Peyer's patch (tissue), 4 donors: ENCODE measurements at regions not wholly inside any gene's neighbourhood (a gene's known extent, or its start where the extent isn't known, plus 50 kb on each side); places are given as distances from the start of the nearest gene placed in this dataset.

ENCODE experiments used
- DNase-seq, 3 donors: peaks; one replicate each; pipeline ENCODE4 v3.0.0-alpha.2; 2017 to 2019
- H3K27ac ChIP-seq, 4 donors: fragments of 200-600 bp; sonication (generic); one replicate each; pipeline ENCODE4 v1.5.1; 2016 to 2019
- H3K27me3 ChIP-seq, 2 donors: fragments of 200-600 bp; sonication (generic); one replicate each; pipeline ENCODE4 v1.5.1; 2019
- H3K36me3 ChIP-seq, 3 donors: fragments of 200-600 bp; sonication (generic); one replicate each; pipeline ENCODE4 v1.5.1; 2016 to 2019
- H3K4me1 ChIP-seq, 4 donors: fragments of 200-600 bp; sonication (generic); one replicate each; pipeline ENCODE4 v1.5.1; 2016 to 2019
- H3K4me3 ChIP-seq, 4 donors: fragments of 200-600 bp; sonication (generic); 1 replicate in 3 of 4; 2 replicates in 1 of 4; pipeline ENCODE4 v1.5.1; 2016 to 2019; ENCODE audit warnings: mild to moderate bottlenecking in 1 of 4
- H3K9me3 ChIP-seq, 4 donors: fragments of 200-600 bp; sonication (generic); one replicate each; pipeline ENCODE4 v1.5.1; 2016 to 2019; ENCODE audit warnings: mild to moderate bottlenecking in 1 of 4
- CTCF ChIP-seq, 6 experiments: fragments of 450-650 bp in 4 of 6; fragments of 200-600 bp in 2 of 6; sonication (generic) in 1 of 6; IDR thresholded peaks; one replicate each; pipeline ENCODE4 v1.5.1; 2017 to 2019; ENCODE audit warnings: antibody characterized with exemption in 6 of 6, mild to moderate bottlenecking in 3 of 6, moderate library complexity in 1 of 6
- POLR2A ChIP-seq, 2 donors: fragments of 450-650 bp; IDR thresholded peaks; one replicate each; pipeline ENCODE4 v1.5.1; 2017; ENCODE audit warnings: antibody characterized with exemption in 2 of 2, mild to moderate bottlenecking in 2 of 2, moderate library complexity in 2 of 2

GRCh38 chr5:99305045-99305580 lies 376.3 kb upstream of the CHD1 start:
- Histone ChIP-seq H3K9me3 (no peaks in the 10 kb centered on the region), H3K27me3 (no peaks in the 10 kb centered on the region), H3K27ac (no peak overlapping the region), H3K4me1 (no peaks in the 10 kb centered on the region), H3K36me3 (no peaks in the 10 kb centered on the region), H3K4me3 (no peak overlapping the region)
- TF ChIP-seq POLR2A (IDR thresholded peaks at IDR 0.05) (no peak), CTCF (IDR thresholded peaks at IDR 0.05) (no peak)
- no peak for DNase-seq

GRCh38 chr5:99285606-99286005 lies 356.8 kb upstream of the CHD1 start:
- H3K27me3 ChIP-seq: no peaks in the 10 kb centered on the region
- no peak overlapping the region for H3K4me3 ChIP-seq
- H3K9me3 ChIP-seq: no peaks in the 10 kb centered on the region
- DNase-seq: no peak
- no peak overlapping the region for H3K27ac ChIP-seq
- H3K36me3 ChIP-seq: no peaks in the 10 kb centered on the region
- H3K4me1 ChIP-seq: no peaks in the 10 kb centered on the region
- TF ChIP-seq POLR2A (IDR thresholded peaks at IDR 0.05) (no peak), CTCF (IDR thresholded peaks at IDR 0.05) (no peak)

- H3K27me3 ChIP-seq: no peaks in the 10 kb centered on the region
- H3K27ac ChIP-seq: no peak overlapping the region
- H3K9me3 ChIP-seq: no peaks in the 10 kb centered on the region
- no peaks in the 10 kb centered on the region for H3K36me3 ChIP-seq
- no peaks in the 10 kb centered on the region for H3K4me1 ChIP-seq
- no peak for DNase-seq
- H3K4me3 ChIP-seq: no peak overlapping the region
- TF ChIP-seq CTCF (IDR thresholded peaks at IDR 0.05): no peak
- no peak for TF ChIP-seq POLR2A (IDR thresholded peaks at IDR 0.05)
Observed at GRCh38 chr5:99275128-99275527, 346.3 kb upstream of the CHD1 start.

GRCh38 chr5:99272576-99272975 lies 343.8 kb upstream of the CHD1 start:
- TF ChIP-seq CTCF (IDR thresholded peaks at IDR 0.05): no peak
- TF ChIP-seq POLR2A (IDR thresholded peaks at IDR 0.05): no peak
- no peak overlapping the region for H3K4me3 ChIP-seq
- no peak for DNase-seq
- H3K4me1 ChIP-seq: no peaks in the 10 kb centered on the region
- no peak overlapping the region for H3K27ac ChIP-seq
- no peaks in the 10 kb centered on the region for H3K27me3 ChIP-seq
- no peaks in the 10 kb centered on the region for H3K9me3 ChIP-seq
- no peaks in the 10 kb centered on the region for H3K36me3 ChIP-seq

GRCh38 chr5:99258819-99259218 lies 330.0 kb upstream of the CHD1 start:
- no peaks in the 10 kb centered on the region for H3K9me3 ChIP-seq

More at GRCh38 chr5:99258819-99259218, 330.0 kb upstream of the CHD1 start:
- Histone ChIP-seq H3K4me3 (no peak overlapping the region), H3K27ac (no peak overlapping the region), H3K4me1 (no peaks in the 10 kb centered on the region), H3K27me3 (no peaks in the 10 kb centered on the region), H3K36me3 (no peaks in the 10 kb centered on the region)
- no peak for TF ChIP-seq CTCF (IDR thresholded peaks at IDR 0.05)
- TF ChIP-seq POLR2A (IDR thresholded peaks at IDR 0.05): no peak
- DNase-seq: no peak
